ENCODE measurements at regions not wholly inside any gene's neighbourhood (a gene's known extent, or its start where the extent isn't known, plus 50 kb on each side); places are given as distances from the start of the nearest gene placed in this dataset.

- TF ChIP-seq, protein P1, sequence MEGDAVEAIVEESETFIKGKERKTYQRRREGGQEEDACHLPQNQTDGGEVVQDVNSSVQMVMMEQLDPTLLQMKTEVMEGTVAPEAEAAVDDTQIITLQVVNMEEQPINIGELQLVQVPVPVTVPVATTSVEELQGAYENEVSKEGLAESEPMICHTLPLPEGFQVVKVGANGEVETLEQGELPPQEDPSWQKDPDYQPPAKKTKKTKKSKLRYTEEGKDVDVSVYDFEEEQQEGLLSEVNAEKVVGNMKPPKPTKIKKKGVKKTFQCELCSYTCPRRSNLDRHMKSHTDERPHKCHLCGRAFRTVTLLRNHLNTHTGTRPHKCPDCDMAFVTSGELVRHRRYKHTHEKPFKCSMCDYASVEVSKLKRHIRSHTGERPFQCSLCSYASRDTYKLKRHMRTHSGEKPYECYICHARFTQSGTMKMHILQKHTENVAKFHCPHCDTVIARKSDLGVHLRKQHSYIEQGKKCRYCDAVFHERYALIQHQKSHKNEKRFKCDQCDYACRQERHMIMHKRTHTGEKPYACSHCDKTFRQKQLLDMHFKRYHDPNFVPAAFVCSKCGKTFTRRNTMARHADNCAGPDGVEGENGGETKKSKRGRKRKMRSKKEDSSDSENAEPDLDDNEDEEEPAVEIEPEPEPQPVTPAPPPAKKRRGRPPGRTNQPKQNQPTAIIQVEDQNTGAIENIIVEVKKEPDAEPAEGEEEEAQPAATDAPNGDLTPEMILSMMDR (IDR thresholded peaks at IDR 0.05; ENCODE audit: low read depth, low read length, poor library complexity, severe bottlenecking): no peak
- TF ChIP-seq EZH2phosphoT487 (IDR thresholded peaks at IDR 0.05; ENCODE audit: borderline replicate concordance, low read length): no peak
Observed at GRCh38 chr16:73553941-73554660, 506.2 kb upstream of the ZFHX3 start.

Data from DOHH2 (cell line).